ENCODE measurements at regions not wholly inside any gene's neighbourhood (a gene's known extent, or its start where the extent isn't known, plus 50 kb on each side); places are given as distances from the start of the nearest gene placed in this dataset.

DNA sequence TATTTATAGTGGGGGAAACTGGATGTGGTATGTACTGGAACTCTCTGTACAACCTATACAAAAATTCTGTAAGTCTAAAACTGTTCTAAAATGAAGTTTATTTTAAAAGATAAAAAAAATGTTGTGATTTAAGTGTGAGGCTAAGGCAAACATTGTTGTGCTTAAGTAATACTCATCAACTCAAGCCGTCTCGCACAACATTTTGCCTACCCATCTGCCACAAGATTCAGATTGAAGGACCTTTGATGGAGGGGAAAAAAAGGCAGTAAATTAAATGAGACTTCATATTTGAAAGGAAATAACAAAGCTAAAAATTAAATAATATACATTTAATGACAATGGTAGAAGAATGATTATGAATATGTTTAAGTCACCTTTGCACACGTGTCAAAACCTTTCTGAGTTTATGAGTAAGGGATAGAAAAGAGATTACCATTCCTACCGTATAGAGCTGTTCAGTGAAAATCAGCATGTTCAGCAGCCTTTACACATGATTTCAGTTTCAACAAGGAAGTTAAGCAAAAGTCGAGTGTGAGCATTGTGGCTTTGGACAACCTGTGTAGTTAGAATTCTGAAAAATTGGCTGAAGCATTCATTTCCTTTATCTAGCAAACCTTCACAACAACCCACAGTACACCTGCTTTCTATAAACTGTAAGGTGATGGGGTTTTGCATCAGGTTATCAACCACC lies 499.3 kb downstream of the IRS1 start:
- TF ChIP-seq, protein P1, sequence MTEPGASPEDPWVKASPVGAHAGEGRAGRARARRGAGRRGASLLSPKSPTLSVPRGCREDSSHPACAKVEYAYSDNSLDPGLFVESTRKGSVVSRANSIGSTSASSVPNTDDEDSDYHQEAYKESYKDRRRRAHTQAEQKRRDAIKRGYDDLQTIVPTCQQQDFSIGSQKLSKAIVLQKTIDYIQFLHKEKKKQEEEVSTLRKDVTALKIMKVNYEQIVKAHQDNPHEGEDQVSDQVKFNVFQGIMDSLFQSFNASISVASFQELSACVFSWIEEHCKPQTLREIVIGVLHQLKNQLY (CRISPR knock-in tag; IDR thresholded peaks at IDR 0.05), result no peak
- TF ChIP-seq, protein P2, sequence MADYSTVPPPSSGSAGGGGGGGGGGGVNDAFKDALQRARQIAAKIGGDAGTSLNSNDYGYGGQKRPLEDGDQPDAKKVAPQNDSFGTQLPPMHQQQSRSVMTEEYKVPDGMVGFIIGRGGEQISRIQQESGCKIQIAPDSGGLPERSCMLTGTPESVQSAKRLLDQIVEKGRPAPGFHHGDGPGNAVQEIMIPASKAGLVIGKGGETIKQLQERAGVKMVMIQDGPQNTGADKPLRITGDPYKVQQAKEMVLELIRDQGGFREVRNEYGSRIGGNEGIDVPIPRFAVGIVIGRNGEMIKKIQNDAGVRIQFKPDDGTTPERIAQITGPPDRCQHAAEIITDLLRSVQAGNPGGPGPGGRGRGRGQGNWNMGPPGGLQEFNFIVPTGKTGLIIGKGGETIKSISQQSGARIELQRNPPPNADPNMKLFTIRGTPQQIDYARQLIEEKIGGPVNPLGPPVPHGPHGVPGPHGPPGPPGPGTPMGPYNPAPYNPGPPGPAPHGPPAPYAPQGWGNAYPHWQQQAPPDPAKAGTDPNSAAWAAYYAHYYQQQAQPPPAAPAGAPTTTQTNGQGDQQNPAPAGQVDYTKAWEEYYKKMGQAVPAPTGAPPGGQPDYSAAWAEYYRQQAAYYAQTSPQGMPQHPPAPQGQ (CRISPR knock-in tag; IDR thresholded peaks at IDR 0.05; ENCODE audit: borderline replicate concordance), result no peak
- TF ChIP-seq POLR2A (IDR thresholded peaks at IDR 0.05; ENCODE audit: insufficient read depth in 1 of 2, low read depth in 2 of 2, low read length in 2 of 2), result no peak
